ENCODE measurements at regions not wholly inside any gene's neighbourhood (a gene's known extent, or its start where the extent isn't known, plus 50 kb on each side); places are given as distances from the start of the nearest gene placed in this dataset.

- H3K27ac Mint-ChIP-seq = no peak overlapping the region
- no peaks in the 10 kb centered on the region for H3K4me1 Mint-ChIP-seq
- no peak overlapping the region for H3K4me3 Mint-ChIP-seq
- H3K9me3 Mint-ChIP-seq = no peaks in the 10 kb centered on the region
- no peak for DNase-seq (ENCODE audit: low spot score in 2 of 2)
- ATAC-seq = no peak
- H3K36me3 Mint-ChIP-seq = no peaks in the 10 kb centered on the region
These were observed 56.9 kb upstream of the GALNT10 start for GRCh38 chr5:154133591-154133990.

- no peak for ATAC-seq
- Mint-ChIP-seq H3K36me3 (no peaks in the 10 kb centered on the region), H3K27ac (no peak overlapping the region)
These were observed 56.0 kb upstream of the GALNT10 start for GRCh38 chr5:154134499-154134898.

GRCh38 chr5:154135125-154135817 lies 55.3 kb upstream of the GALNT10 start:
- DNase-seq (ENCODE audit: low spot score in 2 of 2) (no peak), ATAC-seq (no peak)
- no peaks in the 10 kb centered on the region for H3K9me3 Mint-ChIP-seq
- H3K4me3 Mint-ChIP-seq = no peak overlapping the region
- no peak overlapping the region for H3K27ac Mint-ChIP-seq
- H3K36me3 Mint-ChIP-seq = no peaks in the 10 kb centered on the region
- no peaks in the 10 kb centered on the region for H3K4me1 Mint-ChIP-seq

More at GRCh38 chr5:154134499-154134898, 56.0 kb upstream of the GALNT10 start:
- Mint-ChIP-seq H3K9me3 (no peaks in the 10 kb centered on the region), H3K4me1 (no peaks in the 10 kb centered on the region), H3K4me3 (no peak overlapping the region)
- DNase-seq (ENCODE audit: low spot score in 2 of 2) = no peak

DNA sequence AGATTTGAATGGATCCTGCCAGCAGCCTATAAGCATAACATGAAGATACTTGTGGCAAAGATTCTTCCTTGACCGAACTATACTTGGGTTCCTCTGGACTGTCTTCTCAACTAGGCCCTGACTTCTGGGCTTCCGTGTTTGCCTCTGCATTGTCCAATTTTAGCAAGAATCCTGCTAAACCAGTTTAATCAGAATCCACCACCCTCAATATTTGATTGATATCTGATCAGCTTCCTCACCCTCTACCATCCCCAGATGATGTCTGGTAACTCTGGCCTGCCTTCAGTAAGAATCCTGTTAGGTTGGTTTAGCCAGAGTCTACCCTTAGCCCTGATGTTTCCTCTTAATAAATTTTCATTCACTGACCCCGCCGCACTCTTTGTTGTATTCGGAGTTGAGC lies 54.4 kb upstream of the GALNT10 start:
- Mint-ChIP-seq H3K36me3 (no peaks in the 10 kb centered on the region), H3K9me3 (no peaks in the 10 kb centered on the region), H3K4me1 (no peaks in the 10 kb centered on the region), H3K27ac (no peak overlapping the region), H3K4me3 (no peak overlapping the region)
- ATAC-seq (no peak), DNase-seq (ENCODE audit: low spot score in 2 of 2) (no peak)

DNA sequence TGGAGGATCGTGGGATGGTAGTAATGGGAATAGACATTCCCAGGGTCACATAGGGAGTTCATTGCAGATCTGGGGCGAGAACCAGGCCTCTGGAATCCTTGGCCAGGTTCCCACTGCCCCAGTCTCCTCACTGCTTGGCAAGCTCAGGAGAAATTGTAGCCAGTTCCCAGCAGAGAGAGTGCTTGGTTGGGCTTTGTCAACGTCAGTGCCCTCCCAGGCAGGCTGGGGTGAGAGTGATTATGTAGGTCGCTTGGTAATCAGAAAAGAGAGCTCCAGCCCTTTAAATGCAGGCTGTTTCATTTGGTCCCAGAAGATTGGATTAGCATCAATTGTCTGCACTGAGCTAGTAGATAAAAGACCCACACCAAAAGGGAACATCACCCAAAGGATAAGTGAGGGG lies 51.8 kb upstream of the GALNT10 start:
- ATAC-seq = no peak

GRCh38 chr5:154140381-154140780 lies 50.2 kb upstream of the GALNT10 start:
- Mint-ChIP-seq H3K4me1 (no peaks in the 10 kb centered on the region), H3K4me3 (no peak overlapping the region), H3K27ac (no peak overlapping the region), H3K36me3 (no peaks in the 10 kb centered on the region), H3K9me3 (no peaks in the 10 kb centered on the region)
- ATAC-seq (no peak), DNase-seq (ENCODE audit: low spot score in 2 of 2) (no peak)

More for the DNA sequence above, 51.8 kb upstream of the GALNT10 start:
- H3K9me3 Mint-ChIP-seq = no peaks in the 10 kb centered on the region
- no peaks in the 10 kb centered on the region for H3K36me3 Mint-ChIP-seq
- no peaks in the 10 kb centered on the region for H3K4me1 Mint-ChIP-seq
- H3K4me3 Mint-ChIP-seq = no peak overlapping the region
- H3K27ac Mint-ChIP-seq = no peak overlapping the region
- DNase-seq (ENCODE audit: low spot score in 2 of 2) = no peak
